ENCODE measurements at regions not wholly inside any gene's neighbourhood (a gene's known extent, or its start where the extent isn't known, plus 50 kb on each side); places are given as distances from the start of the nearest gene placed in this dataset.

DNA sequence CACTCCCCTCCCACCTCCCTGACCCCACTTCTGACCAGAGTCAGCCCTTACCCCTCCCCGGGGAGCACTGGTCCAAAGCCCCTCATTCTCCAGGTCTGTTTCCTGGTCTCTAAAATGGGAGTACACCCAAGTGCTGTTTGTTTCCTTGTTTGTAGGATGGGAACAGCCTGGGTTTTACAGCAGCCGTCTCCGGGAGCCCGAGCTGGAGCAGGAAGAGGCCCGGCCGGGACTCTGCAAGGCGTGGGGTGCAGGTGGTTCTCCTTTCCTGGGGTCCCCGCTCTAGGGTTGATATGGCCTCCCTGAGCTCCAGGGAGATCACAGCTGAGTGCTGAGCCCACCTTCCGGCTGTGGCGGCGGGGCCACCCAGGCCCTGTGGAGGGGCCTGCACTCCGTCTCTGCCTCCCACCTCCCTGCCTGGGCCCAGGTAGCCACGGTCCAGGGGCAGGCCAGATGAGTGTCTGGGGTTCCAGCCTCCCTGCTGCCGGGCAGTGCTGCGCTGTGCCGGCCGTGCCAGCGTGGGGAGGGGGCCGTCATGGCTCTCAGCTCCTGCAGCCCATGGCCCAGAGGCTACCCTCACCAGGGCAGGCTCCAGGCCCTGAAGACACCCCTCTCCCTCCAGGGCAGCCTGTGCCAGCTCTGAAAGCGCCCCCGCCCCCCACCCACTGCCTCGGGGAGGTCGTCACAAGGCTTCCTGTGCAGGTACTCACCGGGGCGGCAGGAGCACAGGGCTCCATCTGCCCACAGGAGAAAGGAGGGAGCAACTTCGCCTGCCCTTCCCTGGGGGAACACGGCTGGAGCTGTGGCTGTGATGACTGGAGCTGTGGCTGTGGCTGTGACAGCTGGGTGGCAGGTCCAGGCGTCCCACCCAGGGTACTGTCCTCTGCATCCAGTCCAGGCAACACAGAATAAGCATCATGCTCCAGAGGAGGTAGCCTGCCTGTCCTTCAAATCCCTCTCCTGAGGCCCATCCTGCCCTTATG lies 98.8 kb downstream of the ADRA2C start:
- Mint-ChIP-seq H3K9me3 (no peaks in the 10 kb centered on the region), H3K4me3 (no peak overlapping the region), H3K36me3 (ENCODE audit: low read depth) (no peaks in the 10 kb centered on the region), H3K4me1 (no peaks in the 10 kb centered on the region), H3K27ac (no peak overlapping the region), H3K27me3 (peaks cover 11% of the 10 kb centered on the region)
- ATAC-seq (replicated peaks): no peak

DNA sequence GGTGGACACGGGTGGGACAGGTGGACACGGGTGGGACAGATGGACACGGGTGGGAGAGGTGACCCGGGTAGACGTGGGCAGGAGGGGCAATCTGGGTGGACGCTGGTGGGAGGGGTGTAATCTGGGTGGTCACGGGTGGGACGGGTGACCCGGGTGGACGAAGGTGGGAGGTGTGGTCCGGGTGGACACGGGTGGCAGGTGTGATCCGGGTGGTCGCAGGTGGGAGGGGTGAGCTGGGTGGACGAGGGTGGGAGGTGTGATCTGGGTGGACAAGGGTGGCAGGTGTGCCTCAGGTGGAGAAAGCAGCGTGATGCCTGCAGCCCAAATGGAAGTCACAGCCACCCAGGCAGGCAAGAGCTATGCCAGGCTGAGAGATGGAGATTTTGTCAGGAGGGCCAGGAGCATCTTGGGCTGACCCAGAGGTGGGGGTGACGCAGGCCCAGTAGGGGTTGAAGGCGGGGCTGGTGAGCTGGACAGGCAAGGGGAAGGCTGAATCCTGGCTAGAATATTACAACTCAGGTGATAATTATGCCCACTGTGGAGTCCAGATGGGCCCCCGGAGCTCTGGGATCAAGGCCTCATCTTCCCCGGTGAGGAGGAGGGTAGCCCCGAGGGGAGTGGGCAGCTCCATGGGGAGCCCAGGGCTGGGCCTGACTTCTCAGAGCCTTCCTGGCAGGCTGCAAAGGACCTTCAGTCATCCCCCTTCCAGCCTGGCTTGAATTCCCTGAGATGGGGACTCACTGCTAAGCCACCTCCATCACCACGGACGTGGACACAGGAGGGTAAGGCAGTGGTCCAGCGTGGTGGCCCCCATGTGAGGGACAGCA lies 100.0 kb downstream of the ADRA2C start:
- Mint-ChIP-seq H3K36me3 (ENCODE audit: low read depth) (peaks cover 7% of the 10 kb centered on the region), H3K27ac (no peak overlapping the region), H3K27me3 (peaks cover 22% of the 10 kb centered on the region), H3K4me3 (no peak overlapping the region), H3K9me3 (no peaks in the 10 kb centered on the region), H3K4me1 (peaks cover 6% of the 10 kb centered on the region)
- ATAC-seq (replicated peaks): no peak

- H3K4me1 Mint-ChIP-seq: peaks cover 6% of the 10 kb centered on the region
- H3K36me3 Mint-ChIP-seq (ENCODE audit: low read depth): peaks cover 7% of the 10 kb centered on the region
- no peak for ATAC-seq (replicated peaks)
- H3K9me3 Mint-ChIP-seq: no peaks in the 10 kb centered on the region
- peaks cover 24% of the 10 kb centered on the region for H3K27me3 Mint-ChIP-seq
- H3K27ac Mint-ChIP-seq: no peak overlapping the region
- no peak overlapping the region for H3K4me3 Mint-ChIP-seq
These were observed 100.6 kb downstream of the ADRA2C start for GRCh38 chr4:3866813-3867129.

- no peak overlapping the region for H3K4me3 Mint-ChIP-seq
- no peak for ATAC-seq (replicated peaks)
- H3K36me3 Mint-ChIP-seq (ENCODE audit: low read depth): peaks cover 7% of the 10 kb centered on the region
These were observed 101.4 kb downstream of the ADRA2C start for GRCh38 chr4:3867403-3868100.

DNA sequence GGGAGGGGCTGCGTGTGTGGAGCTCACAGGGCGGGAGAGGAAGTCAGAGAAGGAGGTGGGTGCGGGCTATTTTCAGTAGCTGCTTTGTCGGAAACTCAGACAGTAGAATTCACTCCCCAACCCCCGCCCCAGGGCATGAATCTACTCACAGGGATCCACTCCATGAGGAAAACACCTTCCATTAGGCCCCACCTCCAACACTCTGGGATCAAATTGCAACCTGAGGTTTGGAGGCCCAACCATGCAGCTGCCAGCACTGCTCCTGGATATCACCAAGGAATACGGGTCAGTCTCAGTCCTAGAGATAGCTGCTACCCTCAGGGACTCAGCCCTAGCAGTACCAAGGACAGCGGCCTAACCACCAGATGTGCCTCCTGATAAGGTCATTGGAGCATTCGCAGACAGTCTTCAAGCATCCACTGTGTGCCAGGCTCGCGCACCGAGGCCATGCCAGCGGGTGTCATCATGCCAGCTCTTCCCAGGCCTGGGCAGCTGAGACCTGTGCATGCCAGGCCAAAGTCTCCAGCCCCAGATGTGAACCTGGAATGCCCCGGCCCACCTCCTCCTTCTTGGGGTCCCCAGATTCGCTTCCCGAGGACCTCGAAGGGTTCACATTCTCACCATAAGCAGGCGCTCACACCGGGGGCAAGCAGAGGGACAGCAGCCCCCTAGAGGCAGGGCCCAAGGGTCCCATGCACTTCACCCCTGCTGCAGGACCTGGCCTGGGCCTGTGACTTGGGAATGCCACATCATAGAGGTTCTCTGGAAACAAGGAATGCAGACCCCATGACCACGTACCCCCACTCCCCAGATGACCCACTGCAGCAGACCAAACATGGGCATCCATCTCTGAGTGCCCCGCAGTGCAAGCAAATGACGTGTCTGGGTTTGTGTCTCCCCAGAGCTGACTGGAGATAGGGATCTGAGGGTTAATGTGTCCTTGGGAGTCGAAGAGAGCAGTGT lies 102.3 kb downstream of the ADRA2C start:
- peaks cover 25% of the 10 kb centered on the region for H3K27me3 Mint-ChIP-seq

More at GRCh38 chr4:3867403-3868100, 101.4 kb downstream of the ADRA2C start:
- Mint-ChIP-seq H3K27ac (no peak overlapping the region), H3K27me3 (peaks cover 24% of the 10 kb centered on the region), H3K9me3 (no peaks in the 10 kb centered on the region), H3K4me1 (peaks cover 6% of the 10 kb centered on the region)

DNA sequence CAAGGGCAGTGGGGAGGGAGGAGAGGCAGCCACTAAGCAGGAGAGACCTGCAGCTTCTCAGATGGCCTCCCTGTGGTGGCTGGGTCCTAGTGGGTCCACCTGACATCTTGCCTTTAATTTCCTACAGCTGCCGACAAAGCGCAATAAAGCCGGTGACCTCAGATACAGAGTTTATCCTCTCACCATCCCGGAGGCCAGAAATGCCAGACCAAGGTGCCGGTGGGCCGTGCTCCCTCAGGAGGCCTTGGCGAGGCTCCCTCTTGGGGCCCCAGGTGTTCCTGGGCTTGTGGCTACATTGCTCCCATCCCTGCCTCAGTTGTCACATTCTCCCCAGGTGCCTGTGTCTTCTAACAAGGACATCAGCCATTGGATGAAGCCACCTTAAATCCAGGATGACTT lies 103.0 kb downstream of the ADRA2C start:
- Mint-ChIP-seq H3K36me3 (ENCODE audit: low read depth) (peaks cover 7% of the 10 kb centered on the region), H3K27ac (no peak overlapping the region), H3K4me3 (no peak overlapping the region), H3K4me1 (peaks cover 6% of the 10 kb centered on the region), H3K9me3 (no peaks in the 10 kb centered on the region), H3K27me3 (peaks cover 25% of the 10 kb centered on the region)
- ATAC-seq (replicated peaks): no peak

More for the DNA sequence above, 102.3 kb downstream of the ADRA2C start:
- H3K36me3 Mint-ChIP-seq (ENCODE audit: low read depth): peaks cover 7% of the 10 kb centered on the region
- H3K27ac Mint-ChIP-seq: no peak overlapping the region
- no peaks in the 10 kb centered on the region for H3K9me3 Mint-ChIP-seq
- no peak overlapping the region for H3K4me3 Mint-ChIP-seq
- peaks cover 6% of the 10 kb centered on the region for H3K4me1 Mint-ChIP-seq
- no peak for ATAC-seq (replicated peaks)

GRCh38 chr4:3869661-3870566 lies 103.7 kb downstream of the ADRA2C start:
- Mint-ChIP-seq H3K27ac (no peak overlapping the region), H3K36me3 (ENCODE audit: low read depth) (peaks cover 7% of the 10 kb centered on the region), H3K4me3 (no peak overlapping the region), H3K9me3 (no peaks in the 10 kb centered on the region), H3K27me3 (peaks cover 30% of the 10 kb centered on the region), H3K4me1 (peaks cover 6% of the 10 kb centered on the region)
- ATAC-seq (replicated peaks): no peak

DNA sequence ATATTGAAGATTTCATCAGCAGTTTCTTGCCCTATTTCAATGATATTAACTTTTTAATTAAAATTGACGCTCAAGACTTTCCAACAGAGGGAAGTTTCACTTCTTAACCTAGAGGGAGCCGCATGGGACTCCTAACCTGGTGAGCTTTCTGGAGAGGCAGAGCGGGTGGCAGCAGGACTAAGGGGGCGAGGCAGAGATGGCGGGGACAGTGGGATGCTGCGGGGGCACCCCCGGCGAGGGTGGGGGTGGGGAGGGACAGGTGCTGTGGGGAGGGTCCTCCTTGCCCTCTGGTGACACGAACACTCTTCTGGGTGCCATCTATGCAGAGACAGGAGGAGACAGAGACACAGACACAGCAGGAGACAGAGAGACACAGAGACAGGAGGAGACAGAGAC lies 104.4 kb downstream of the ADRA2C start:
- Mint-ChIP-seq H3K36me3 (ENCODE audit: low read depth) (peaks cover 7% of the 10 kb centered on the region), H3K4me3 (peak overlapping the region; percentile 0), H3K27me3 (peaks cover 34% of the 10 kb centered on the region), H3K27ac (no peak overlapping the region), H3K4me1 (peaks cover 6% of the 10 kb centered on the region), H3K9me3 (no peaks in the 10 kb centered on the region)
- no peak for ATAC-seq (replicated peaks)

- Mint-ChIP-seq H3K27ac (no peak overlapping the region), H3K4me3 (peak overlapping the region; percentile 0), H3K36me3 (ENCODE audit: low read depth) (peaks cover 7% of the 10 kb centered on the region), H3K9me3 (no peaks in the 10 kb centered on the region), H3K27me3 (peaks cover 33% of the 10 kb centered on the region), H3K4me1 (peaks cover 6% of the 10 kb centered on the region)
- no peak for ATAC-seq (replicated peaks)
These were observed 105.1 kb downstream of the ADRA2C start for GRCh38 chr4:3871181-3871852.

DNA sequence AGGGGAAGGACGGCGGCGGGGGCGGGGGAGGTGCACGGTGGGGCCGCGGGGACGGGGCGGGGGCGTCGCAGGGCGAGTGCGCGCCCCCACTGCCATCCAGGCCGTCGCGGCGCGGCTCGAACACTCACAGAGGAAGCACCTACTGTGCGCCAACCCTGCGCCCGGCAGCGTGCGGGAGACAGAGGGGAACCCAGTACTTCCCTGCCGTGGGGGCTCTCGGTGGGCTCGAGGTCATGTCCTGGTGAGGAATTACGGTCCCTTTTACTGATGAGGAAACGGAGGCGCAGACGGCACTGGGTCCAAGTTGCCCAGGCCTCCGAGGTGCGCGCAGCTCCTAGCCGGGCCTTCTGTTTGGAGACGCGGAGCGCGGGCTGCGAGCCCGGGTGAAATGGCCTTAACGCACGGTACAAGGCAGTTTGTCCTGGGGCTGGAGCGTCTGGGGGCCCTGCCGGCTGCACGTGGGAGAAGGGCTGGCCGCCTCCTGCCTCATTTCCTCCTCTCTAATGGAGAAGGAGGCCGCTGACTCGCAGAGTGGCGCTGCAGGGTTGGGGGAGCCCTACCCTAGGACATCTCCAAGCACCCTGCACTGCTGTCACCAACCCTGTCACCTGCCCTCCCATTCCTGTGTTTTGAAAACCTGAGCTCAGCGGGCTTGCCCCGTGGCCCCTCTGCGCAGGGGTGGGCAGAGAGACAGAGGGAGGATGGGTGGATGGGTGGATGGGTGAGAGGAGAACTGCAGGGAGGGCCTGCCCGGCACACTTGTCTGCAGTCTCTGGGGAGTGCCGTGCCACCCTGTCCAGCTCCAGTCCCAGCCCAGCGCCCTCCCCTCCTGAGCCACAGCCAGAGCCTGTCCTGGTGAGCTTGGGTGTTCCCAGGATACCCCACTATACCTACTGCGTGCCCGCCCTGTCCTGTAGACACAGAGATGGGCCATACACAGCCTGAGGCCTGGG lies 106.0 kb downstream of the ADRA2C start:
- no peak for ATAC-seq (replicated peaks)
- Mint-ChIP-seq H3K27me3 (peaks cover 39% of the 10 kb centered on the region), H3K4me1 (peaks cover 6% of the 10 kb centered on the region), H3K27ac (no peak overlapping the region), H3K4me3 (no peak overlapping the region), H3K9me3 (peaks cover under 1% of the 10 kb centered on the region), H3K36me3 (ENCODE audit: low read depth) (peaks cover 7% of the 10 kb centered on the region)

GRCh38 chr4:3872834-3873313 lies 106.7 kb downstream of the ADRA2C start:
- no peak for ATAC-seq (replicated peaks)
- Mint-ChIP-seq H3K27ac (no peak overlapping the region), H3K4me1 (peaks cover 6% of the 10 kb centered on the region), H3K27me3 (peaks cover 45% of the 10 kb centered on the region), H3K4me3 (no peak overlapping the region), H3K36me3 (ENCODE audit: low read depth) (peaks cover 12% of the 10 kb centered on the region), H3K9me3 (peaks cover 6% of the 10 kb centered on the region)

Data from activated T-helper 17 cell treated with anti-CD3 and anti-CD28 coated beads, Interleukin-2, amount 50 U/mL, for 72 hours (primary cell).